ENCODE measurements at regions not wholly inside any gene's neighbourhood (a gene's known extent, or its start where the extent isn't known, plus 50 kb on each side); places are given as distances from the start of the nearest gene placed in this dataset.
"Not testable (repeated sequence)": the region's sequence is repeated elsewhere in the genome, so short reads cannot be mapped to it uniquely, and the experiment has no call there.

GRCh38 chr9:62874745-62875599, 1685.1 kb downstream of the SPATA31A7 start:
- H3K36me3 ChIP-seq (ENCODE audit: control insufficient read depth in 4 of 4, insufficient read depth in 4 of 4, low read length in 4 of 4); DNase-seq; H3K9me3 ChIP-seq (ENCODE audit: control insufficient read depth in 4 of 4, insufficient read depth in 3 of 4, low read length in 3 of 4); H3K27ac ChIP-seq (ENCODE audit: low read depth in 1 of 2, low read length in 1 of 2); ATAC-seq (ENCODE audit: insufficient read depth, low FRiP score); H3K4me1 ChIP-seq (ENCODE audit: control insufficient read depth in 5 of 5, insufficient read depth in 5 of 5, low read length in 5 of 5); H3K4me3 ChIP-seq; H3K9ac ChIP-seq (ENCODE audit: insufficient read depth in 1 of 2, low read length in 2 of 2); H3K27me3 ChIP-seq (ENCODE audit: control insufficient read depth in 3 of 3, insufficient read depth in 3 of 3, low read length in 2 of 3): not testable (repeated sequence)
- WGBS, 2 donors, result 79 to 86% methylated on average over 4 of the region's 4 CpGs

- not testable (repeated sequence) for DNase-seq; H3K4me1 ChIP-seq (ENCODE audit: control insufficient read depth in 5 of 5, insufficient read depth in 5 of 5, low read length in 5 of 5); H3K9me3 ChIP-seq (ENCODE audit: control insufficient read depth in 4 of 4, insufficient read depth in 3 of 4, low read length in 3 of 4); H3K4me3 ChIP-seq; ATAC-seq (ENCODE audit: insufficient read depth, low FRiP score); H3K36me3 ChIP-seq (ENCODE audit: control insufficient read depth in 4 of 4, insufficient read depth in 4 of 4, low read length in 4 of 4); H3K27me3 ChIP-seq (ENCODE audit: control insufficient read depth in 3 of 3, insufficient read depth in 3 of 3, low read length in 2 of 3); H3K9ac ChIP-seq (ENCODE audit: insufficient read depth in 1 of 2, low read length in 2 of 2); H3K27ac ChIP-seq (ENCODE audit: low read depth in 1 of 2, low read length in 1 of 2)
These were observed 1687.7 kb downstream of the SPATA31A7 start for GRCh38 chr9:62877552-62877951.

- H3K9ac ChIP-seq (ENCODE audit: insufficient read depth in 1 of 2, low read length in 2 of 2); H3K9me3 ChIP-seq (ENCODE audit: control insufficient read depth in 4 of 4, insufficient read depth in 3 of 4, low read length in 3 of 4); H3K4me3 ChIP-seq; H3K27me3 ChIP-seq (ENCODE audit: control insufficient read depth in 3 of 3, insufficient read depth in 3 of 3, low read length in 2 of 3); ATAC-seq (ENCODE audit: insufficient read depth, low FRiP score); H3K36me3 ChIP-seq (ENCODE audit: control insufficient read depth in 4 of 4, insufficient read depth in 4 of 4, low read length in 4 of 4); H3K4me1 ChIP-seq (ENCODE audit: control insufficient read depth in 5 of 5, insufficient read depth in 5 of 5, low read length in 5 of 5); H3K27ac ChIP-seq (ENCODE audit: low read depth in 1 of 2, low read length in 1 of 2); DNase-seq: not testable (repeated sequence)
- WGBS, 2 donors, result 72 to 76% methylated on average over 7 of the region's 7 CpGs
These were observed 1688.2 kb downstream of the SPATA31A7 start for GRCh38 chr9:62877987-62878386.

GRCh38 chr9:62880453-62880852, 1690.6 kb downstream of the SPATA31A7 start:
- H3K27me3 ChIP-seq (ENCODE audit: control insufficient read depth in 3 of 3, insufficient read depth in 3 of 3, low read length in 2 of 3); H3K9ac ChIP-seq (ENCODE audit: insufficient read depth in 1 of 2, low read length in 2 of 2); H3K9me3 ChIP-seq (ENCODE audit: control insufficient read depth in 4 of 4, insufficient read depth in 3 of 4, low read length in 3 of 4); H3K4me3 ChIP-seq; H3K27ac ChIP-seq (ENCODE audit: low read depth in 1 of 2, low read length in 1 of 2); H3K36me3 ChIP-seq (ENCODE audit: control insufficient read depth in 4 of 4, insufficient read depth in 4 of 4, low read length in 4 of 4); ATAC-seq (ENCODE audit: insufficient read depth, low FRiP score); H3K4me1 ChIP-seq (ENCODE audit: control insufficient read depth in 5 of 5, insufficient read depth in 5 of 5, low read length in 5 of 5): not testable (repeated sequence)
- DNase-seq, result peak in 1 of 3 donors; percentile 20
- WGBS, 2 donors, result 60 to 79% methylated on average over 6 of the region's 6 CpGs

GRCh38 chr9:62880971-62881370, 1691.1 kb downstream of the SPATA31A7 start:
- not testable (repeated sequence) for H3K9me3 ChIP-seq (ENCODE audit: control insufficient read depth in 4 of 4, insufficient read depth in 3 of 4, low read length in 3 of 4)

GRCh38 chr9:62881811-62882210, 1692.0 kb downstream of the SPATA31A7 start:
- DNase-seq; H3K9me3 ChIP-seq (ENCODE audit: control insufficient read depth in 4 of 4, insufficient read depth in 3 of 4, low read length in 3 of 4); H3K9ac ChIP-seq (ENCODE audit: insufficient read depth in 1 of 2, low read length in 2 of 2); H3K27me3 ChIP-seq (ENCODE audit: control insufficient read depth in 3 of 3, insufficient read depth in 3 of 3, low read length in 2 of 3); H3K4me3 ChIP-seq; H3K4me1 ChIP-seq (ENCODE audit: control insufficient read depth in 5 of 5, insufficient read depth in 5 of 5, low read length in 5 of 5); H3K27ac ChIP-seq (ENCODE audit: low read depth in 1 of 2, low read length in 1 of 2); ATAC-seq (ENCODE audit: insufficient read depth, low FRiP score); H3K36me3 ChIP-seq (ENCODE audit: control insufficient read depth in 4 of 4, insufficient read depth in 4 of 4, low read length in 4 of 4): not testable (repeated sequence)
- WGBS, 2 donors, result 88 to 93% methylated on average over 8 of the region's 8 CpGs

More at GRCh38 chr9:62880971-62881370, 1691.1 kb downstream of the SPATA31A7 start:
- not testable (repeated sequence) for ATAC-seq (ENCODE audit: insufficient read depth, low FRiP score); H3K4me3 ChIP-seq; H3K4me1 ChIP-seq (ENCODE audit: control insufficient read depth in 5 of 5, insufficient read depth in 5 of 5, low read length in 5 of 5); DNase-seq; H3K27me3 ChIP-seq (ENCODE audit: control insufficient read depth in 3 of 3, insufficient read depth in 3 of 3, low read length in 2 of 3); H3K9ac ChIP-seq (ENCODE audit: insufficient read depth in 1 of 2, low read length in 2 of 2); H3K36me3 ChIP-seq (ENCODE audit: control insufficient read depth in 4 of 4, insufficient read depth in 4 of 4, low read length in 4 of 4); H3K27ac ChIP-seq (ENCODE audit: low read depth in 1 of 2, low read length in 1 of 2)
- WGBS, 2 donors, result 83 to 87% methylated on average over 3 of the region's 3 CpGs

GRCh38 chr9:62882717-62883116, 1692.9 kb downstream of the SPATA31A7 start:
- H3K27me3 ChIP-seq (ENCODE audit: control insufficient read depth in 3 of 3, insufficient read depth in 3 of 3, low read length in 2 of 3); DNase-seq; H3K27ac ChIP-seq (ENCODE audit: low read depth in 1 of 2, low read length in 1 of 2); H3K9ac ChIP-seq (ENCODE audit: insufficient read depth in 1 of 2, low read length in 2 of 2); H3K36me3 ChIP-seq (ENCODE audit: control insufficient read depth in 4 of 4, insufficient read depth in 4 of 4, low read length in 4 of 4); H3K4me1 ChIP-seq (ENCODE audit: control insufficient read depth in 5 of 5, insufficient read depth in 5 of 5, low read length in 5 of 5); H3K4me3 ChIP-seq; H3K9me3 ChIP-seq (ENCODE audit: control insufficient read depth in 4 of 4, insufficient read depth in 3 of 4, low read length in 3 of 4); ATAC-seq (ENCODE audit: insufficient read depth, low FRiP score): not testable (repeated sequence)
- WGBS, 2 donors, result 74 to 84% methylated on average over 5 of the region's 5 CpGs

- not testable (repeated sequence) for H3K9ac ChIP-seq (ENCODE audit: insufficient read depth in 1 of 2, low read length in 2 of 2); H3K36me3 ChIP-seq (ENCODE audit: control insufficient read depth in 4 of 4, insufficient read depth in 4 of 4, low read length in 4 of 4); DNase-seq; H3K27me3 ChIP-seq (ENCODE audit: control insufficient read depth in 3 of 3, insufficient read depth in 3 of 3, low read length in 2 of 3); H3K4me3 ChIP-seq; H3K9me3 ChIP-seq (ENCODE audit: control insufficient read depth in 4 of 4, insufficient read depth in 3 of 4, low read length in 3 of 4); ATAC-seq (ENCODE audit: insufficient read depth, low FRiP score); H3K4me1 ChIP-seq (ENCODE audit: control insufficient read depth in 5 of 5, insufficient read depth in 5 of 5, low read length in 5 of 5); H3K27ac ChIP-seq (ENCODE audit: low read depth in 1 of 2, low read length in 1 of 2)
- 95 to 96% methylated on average over 2 of the region's 3 CpGs for WGBS, 2 donors
These were observed 1706.9 kb downstream of the SPATA31A7 start for GRCh38 chr9:62896692-62897091.
